ENCODE measurements at regions not wholly inside any gene's neighbourhood (a gene's known extent, or its start where the extent isn't known, plus 50 kb on each side); places are given as distances from the start of the nearest gene placed in this dataset.
"Not testable (repeated sequence)": the region's sequence is repeated elsewhere in the genome, so short reads cannot be mapped to it uniquely, and the experiment has no call there.

GRCh38 chr2:83280391-83280790, 1178.7 kb downstream of the SUCLG1 start:
- no peak overlapping the region for H3K27ac Mint-ChIP-seq
- H3K27me3 Mint-ChIP-seq (ENCODE audit: low read depth in 3 of 3), result no peaks in the 10 kb centered on the region
- no peak overlapping the region for H3K4me3 Mint-ChIP-seq
- no peak for DNase-seq
- H3K36me3 Mint-ChIP-seq, result peaks cover 0 to 4% (median 0%) of the 10 kb centered on the region in 3 donors
- peaks cover 4 to 37% (median 17%) of the 10 kb centered on the region in 6 donors for H3K9me3 Mint-ChIP-seq
- H3K4me1 Mint-ChIP-seq, result no peaks in the 10 kb centered on the region

GRCh38 chr2:83273322-83273721, 1185.8 kb downstream of the SUCLG1 start:
- Mint-ChIP-seq H3K27me3 (ENCODE audit: low read depth in 3 of 3) (peaks cover 0 to 2% (median 0%) of the 10 kb centered on the region in 3 donors), H3K36me3 (no peaks in the 10 kb centered on the region), H3K9me3 (peaks cover 1 to 40% (median 7%) of the 10 kb centered on the region in 6 donors), H3K4me1 (no peaks in the 10 kb centered on the region), H3K27ac (no peak overlapping the region), H3K4me3 (no peak overlapping the region)
- no peak for DNase-seq

DNA sequence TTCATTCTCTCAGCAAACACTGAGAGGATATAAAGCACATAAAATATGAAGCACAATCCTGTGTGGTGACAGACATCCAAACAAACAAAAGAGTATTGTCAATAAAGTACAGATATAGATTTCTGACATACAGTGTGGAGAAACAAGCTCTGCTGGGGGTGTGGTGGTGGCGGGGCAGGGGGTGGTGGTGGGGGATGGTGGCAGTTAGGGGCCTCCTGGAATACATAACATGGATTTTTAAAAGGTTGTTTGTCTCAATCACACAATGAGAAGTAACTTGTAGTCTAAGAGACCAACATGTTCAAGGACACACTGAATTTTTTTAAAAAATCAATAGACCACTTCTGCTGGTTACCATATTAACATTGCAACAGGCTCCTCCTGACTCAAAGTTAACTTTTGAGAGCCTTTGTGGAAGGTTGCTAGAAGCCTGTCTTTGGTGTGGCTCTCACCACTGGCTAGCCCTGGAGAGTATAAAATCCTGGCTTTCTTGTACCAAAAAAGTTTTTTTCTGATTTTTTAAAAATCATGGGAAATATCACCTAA, 1197.4 kb downstream of the SUCLG1 start:
- Mint-ChIP-seq H3K4me1 (no peaks in the 10 kb centered on the region), H3K9me3 (peaks cover 14 to 66% (median 20%) of the 10 kb centered on the region in 6 donors), H3K27me3 (ENCODE audit: low read depth in 3 of 3) (no peaks in the 10 kb centered on the region), H3K36me3 (peaks cover 0 to 6% (median 0%) of the 10 kb centered on the region in 3 donors), H3K4me3 (no peak overlapping the region), H3K27ac (no peak overlapping the region)
- DNase-seq, result no peak

GRCh38 chr2:83253848-83254247, 1205.2 kb downstream of the SUCLG1 start:
- no peak for DNase-seq
- Mint-ChIP-seq H3K4me3 (no peak overlapping the region), H3K27ac (no peak overlapping the region), H3K9me3 (peaks cover 10 to 33% (median 21%) of the 10 kb centered on the region in 6 donors), H3K27me3 (ENCODE audit: low read depth in 3 of 3) (peaks cover 0 to 2% (median 0%) of the 10 kb centered on the region in 3 donors), H3K36me3 (no peaks in the 10 kb centered on the region), H3K4me1 (no peaks in the 10 kb centered on the region)

GRCh38 chr2:83251321-83251872, 1207.7 kb downstream of the SUCLG1 start:
- H3K9me3 Mint-ChIP-seq, result peaks cover 21 to 52% (median 32%) of the 10 kb centered on the region in 6 donors
- H3K27ac Mint-ChIP-seq, result no peak overlapping the region
- no peaks in the 10 kb centered on the region for H3K4me1 Mint-ChIP-seq

GRCh38 chr2:83245806-83246537, 1213.1 kb downstream of the SUCLG1 start:
- peaks cover 19 to 43% (median 33%) of the 10 kb centered on the region in 6 donors for H3K9me3 Mint-ChIP-seq
- not testable (repeated sequence) for H3K4me3 Mint-ChIP-seq; H3K27me3 Mint-ChIP-seq (ENCODE audit: low read depth in 3 of 3); H3K4me1 Mint-ChIP-seq; H3K27ac Mint-ChIP-seq; DNase-seq; H3K36me3 Mint-ChIP-seq

More at GRCh38 chr2:83251321-83251872, 1207.7 kb downstream of the SUCLG1 start:
- no peak overlapping the region for H3K4me3 Mint-ChIP-seq
- peaks cover 0 to 6% (median 4%) of the 10 kb centered on the region in 3 donors for H3K36me3 Mint-ChIP-seq
- peaks cover 1 to 2% (median 2%) of the 10 kb centered on the region in 3 donors for H3K27me3 Mint-ChIP-seq (ENCODE audit: low read depth in 3 of 3)
- DNase-seq, result no peak

GRCh38 chr2:83240611-83241010, 1218.5 kb downstream of the SUCLG1 start:
- peaks cover 0 to 4% (median 0%) of the 10 kb centered on the region in 3 donors for H3K36me3 Mint-ChIP-seq
- no peak overlapping the region for H3K27ac Mint-ChIP-seq
- no peak for DNase-seq
- H3K9me3 Mint-ChIP-seq, result peaks cover 10 to 24% (median 15%) of the 10 kb centered on the region in 6 donors
- peaks cover 0 to 4% (median 2%) of the 10 kb centered on the region in 3 donors for H3K27me3 Mint-ChIP-seq (ENCODE audit: low read depth in 3 of 3)
- no peaks in the 10 kb centered on the region for H3K4me1 Mint-ChIP-seq
- H3K4me3 Mint-ChIP-seq, result no peak overlapping the region

- H3K4me3 Mint-ChIP-seq, result no peak overlapping the region
- no peak overlapping the region for H3K27ac Mint-ChIP-seq
- peaks cover 5 to 21% (median 13%) of the 10 kb centered on the region in 6 donors for H3K9me3 Mint-ChIP-seq
- no peaks in the 10 kb centered on the region for H3K27me3 Mint-ChIP-seq (ENCODE audit: low read depth in 3 of 3)
- H3K36me3 Mint-ChIP-seq, result peaks cover 0 to 4% (median 0%) of the 10 kb centered on the region in 3 donors
- no peaks in the 10 kb centered on the region for H3K4me1 Mint-ChIP-seq
- no peak for DNase-seq
Measured at GRCh38 chr2:83238111-83238510, 1221.0 kb downstream of the SUCLG1 start.

DNA sequence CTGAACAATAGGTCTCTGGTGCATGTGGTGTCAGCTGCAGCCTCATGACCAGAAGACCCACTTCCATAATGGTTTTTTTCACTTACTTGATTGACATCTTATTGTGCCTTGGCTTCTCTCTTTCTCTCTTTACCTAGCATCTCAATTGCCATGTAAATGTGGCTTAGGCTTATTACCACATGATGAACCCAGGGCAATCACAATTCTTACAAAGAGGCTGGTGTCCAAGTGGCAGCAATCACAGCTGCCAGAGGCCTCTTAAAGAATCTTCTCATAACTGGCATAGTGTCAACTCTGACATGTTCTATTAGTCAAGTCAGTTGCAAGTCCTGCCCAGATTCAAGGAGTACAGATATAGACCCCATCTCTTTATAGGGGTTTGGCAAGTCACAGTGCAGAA, 1224.8 kb downstream of the SUCLG1 start:
- H3K9me3 Mint-ChIP-seq, result peaks cover 14 to 21% (median 17%) of the 10 kb centered on the region in 6 donors
- no peak for DNase-seq
- H3K27ac Mint-ChIP-seq, result no peak overlapping the region
- H3K36me3 Mint-ChIP-seq, result peaks cover 0 to 4% (median 0%) of the 10 kb centered on the region in 3 donors
- no peaks in the 10 kb centered on the region for H3K27me3 Mint-ChIP-seq (ENCODE audit: low read depth in 3 of 3)
- H3K4me1 Mint-ChIP-seq, result no peaks in the 10 kb centered on the region
- H3K4me3 Mint-ChIP-seq, result no peak overlapping the region

GRCh38 chr2:83233781-83234180, 1225.3 kb downstream of the SUCLG1 start:
- Mint-ChIP-seq H3K4me1 (no peaks in the 10 kb centered on the region), H3K9me3 (peaks cover 14 to 24% (median 18%) of the 10 kb centered on the region in 6 donors), H3K27me3 (ENCODE audit: low read depth in 3 of 3) (no peaks in the 10 kb centered on the region), H3K27ac (no peak overlapping the region), H3K36me3 (peaks cover 0 to 4% (median 0%) of the 10 kb centered on the region in 3 donors), H3K4me3 (no peak overlapping the region)
- no peak for DNase-seq

DNA sequence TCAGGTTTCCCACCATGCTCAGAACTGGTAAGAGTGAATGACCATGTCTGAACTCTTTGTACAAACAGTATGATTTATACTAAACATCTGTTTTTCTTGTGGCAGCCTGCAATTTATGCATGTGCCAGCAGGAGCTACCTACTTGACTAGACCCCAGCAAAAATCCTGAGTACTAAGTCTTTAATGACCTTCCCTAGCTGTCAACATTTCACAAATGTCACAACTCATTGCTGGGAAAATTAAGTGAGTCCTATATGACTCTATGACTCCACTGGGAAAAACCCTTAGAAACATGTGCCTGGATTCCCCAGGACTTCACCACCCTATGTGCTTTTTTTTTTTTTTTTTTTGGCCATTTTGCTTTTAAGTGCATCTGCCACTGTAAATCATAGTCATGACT, 1225.8 kb downstream of the SUCLG1 start:
- no peak for DNase-seq
- H3K4me1 Mint-ChIP-seq, result no peaks in the 10 kb centered on the region
- H3K9me3 Mint-ChIP-seq, result peaks cover 13 to 28% (median 18%) of the 10 kb centered on the region in 6 donors
- no peak overlapping the region for H3K4me3 Mint-ChIP-seq
- no peaks in the 10 kb centered on the region for H3K27me3 Mint-ChIP-seq (ENCODE audit: low read depth in 3 of 3)
- no peak overlapping the region for H3K27ac Mint-ChIP-seq
- peaks cover 0 to 4% (median 0%) of the 10 kb centered on the region in 3 donors for H3K36me3 Mint-ChIP-seq

GRCh38 chr2:83229443-83229842, 1229.6 kb downstream of the SUCLG1 start:
- Mint-ChIP-seq H3K27ac (no peak overlapping the region), H3K4me3 (no peak overlapping the region), H3K9me3 (peaks cover 7 to 37% (median 21%) of the 10 kb centered on the region in 6 donors), H3K36me3 (no peaks in the 10 kb centered on the region), H3K27me3 (ENCODE audit: low read depth in 3 of 3) (no peaks in the 10 kb centered on the region), H3K4me1 (no peaks in the 10 kb centered on the region)
- no peak for DNase-seq

DNA sequence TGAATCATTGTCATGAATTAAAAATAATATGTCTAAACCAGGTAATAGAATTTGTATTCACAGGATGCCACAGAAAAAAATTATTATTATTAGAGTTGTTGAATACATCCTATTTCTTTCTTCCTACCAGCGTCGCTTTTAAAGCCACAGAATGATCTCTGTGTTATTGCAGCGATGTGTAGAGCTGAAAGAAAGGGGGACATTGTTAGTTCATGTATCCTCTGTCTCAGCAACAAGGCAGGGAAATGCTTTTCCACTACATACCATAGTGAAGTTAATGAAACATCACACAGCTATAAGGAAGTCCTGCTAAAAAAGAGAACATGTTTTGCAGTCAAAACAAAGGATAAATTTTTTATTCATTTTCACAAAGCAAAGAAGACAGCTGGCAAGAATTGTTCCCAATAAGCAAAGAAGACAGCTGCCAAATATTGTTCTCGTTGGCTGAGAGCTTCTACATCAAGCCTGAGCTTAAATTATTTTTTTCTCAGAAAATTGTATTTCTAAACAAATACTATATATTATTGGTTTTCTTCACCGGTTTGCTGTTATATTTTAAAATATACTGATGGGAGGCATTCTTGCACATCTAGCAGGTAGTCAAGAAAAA, 1234.4 kb downstream of the SUCLG1 start:
- Mint-ChIP-seq H3K27me3 (ENCODE audit: low read depth in 3 of 3) (no peaks in the 10 kb centered on the region), H3K9me3 (peaks cover 0 to 35% (median 18%) of the 10 kb centered on the region in 6 donors), H3K4me3 (no peak overlapping the region), H3K4me1 (no peaks in the 10 kb centered on the region), H3K36me3 (no peaks in the 10 kb centered on the region), H3K27ac (no peak overlapping the region)
- no peak for DNase-seq

- Mint-ChIP-seq H3K27ac (no peak overlapping the region), H3K36me3 (no peaks in the 10 kb centered on the region), H3K27me3 (ENCODE audit: low read depth in 3 of 3) (no peaks in the 10 kb centered on the region), H3K4me1 (no peaks in the 10 kb centered on the region), H3K9me3 (peaks cover 1 to 22% (median 12%) of the 10 kb centered on the region in 6 donors), H3K4me3 (no peak overlapping the region)
- no peak for DNase-seq
Measured at GRCh38 chr2:83221258-83221657, 1237.8 kb downstream of the SUCLG1 start.
